Right hindlimb (tissue), 1 donor: ENCODE measurements at regions not wholly inside any gene's neighbourhood (a gene's known extent, or its start where the extent isn't known, plus 50 kb on each side); places are given as distances from the start of the nearest gene placed in this dataset.

Source experiments
- DNase-seq: peaks from one replicate; pipeline ENCODE4 v3.0.0-alpha.2; 2018

DNA sequence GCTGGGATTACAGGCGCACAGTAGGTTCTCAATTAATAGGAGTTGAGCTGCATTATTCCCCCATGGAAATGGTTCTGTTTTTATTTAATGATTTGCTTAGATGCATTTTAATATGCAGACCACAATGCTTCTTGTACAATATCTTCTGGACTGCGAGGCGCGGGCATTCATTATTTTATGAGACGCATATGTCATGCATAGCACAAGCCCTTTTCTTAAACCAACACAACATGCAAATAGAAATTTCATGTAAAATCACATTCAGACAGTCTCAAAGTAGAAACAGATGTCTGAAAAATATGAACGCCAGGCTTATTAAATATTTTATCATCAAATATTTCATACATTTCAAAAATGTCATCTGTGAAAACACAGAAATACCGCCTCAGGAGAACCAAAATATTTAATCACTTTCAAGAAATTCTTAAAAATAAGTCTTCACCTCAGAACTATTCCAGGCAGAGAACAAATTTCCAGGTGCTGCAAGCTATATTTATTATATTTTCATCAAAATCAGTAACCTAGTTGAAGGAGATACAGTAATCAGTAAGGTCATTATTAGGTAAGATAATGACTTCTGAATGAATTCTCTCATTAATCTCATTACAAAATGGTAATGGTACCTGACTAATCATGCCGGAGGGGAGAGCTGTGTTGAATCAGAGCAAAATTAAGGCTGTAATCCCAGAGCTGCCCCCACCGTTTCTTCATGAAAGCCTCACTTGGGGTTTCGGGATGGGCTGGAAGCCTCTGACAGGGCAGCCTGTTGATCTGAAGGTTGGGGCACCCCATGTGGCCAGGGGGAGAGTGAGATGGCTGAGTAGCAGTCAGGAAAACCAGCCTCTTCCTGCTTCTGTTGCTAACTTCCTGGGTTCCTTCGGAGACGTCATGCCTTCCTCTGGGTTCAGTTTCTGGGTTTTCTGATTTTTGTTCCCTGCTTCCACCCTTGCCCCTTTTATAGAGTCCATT lies 133.9 kb upstream of the ZNF618 start:
- no peak for DNase-seq

DNA sequence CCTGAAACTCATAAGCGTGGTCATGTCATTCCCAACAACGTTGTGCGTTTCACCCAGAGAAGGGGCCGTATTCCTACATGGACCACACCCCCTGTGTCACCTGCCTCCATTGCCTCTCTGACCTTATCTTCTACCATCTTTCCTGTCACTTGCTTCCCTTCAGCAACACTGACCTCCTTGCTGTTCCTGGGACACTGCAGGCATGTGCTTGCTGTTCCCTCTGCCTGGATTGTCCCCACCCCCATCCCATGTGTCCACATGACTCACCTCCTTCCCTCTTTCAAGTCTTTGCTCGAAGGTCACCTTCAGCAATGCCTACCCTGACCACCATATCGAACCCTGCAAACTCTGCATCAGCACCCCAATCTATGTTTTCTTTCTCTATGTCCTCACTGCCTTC lies 133.2 kb upstream of the ZNF618 start:
- no peak for DNase-seq

DNA sequence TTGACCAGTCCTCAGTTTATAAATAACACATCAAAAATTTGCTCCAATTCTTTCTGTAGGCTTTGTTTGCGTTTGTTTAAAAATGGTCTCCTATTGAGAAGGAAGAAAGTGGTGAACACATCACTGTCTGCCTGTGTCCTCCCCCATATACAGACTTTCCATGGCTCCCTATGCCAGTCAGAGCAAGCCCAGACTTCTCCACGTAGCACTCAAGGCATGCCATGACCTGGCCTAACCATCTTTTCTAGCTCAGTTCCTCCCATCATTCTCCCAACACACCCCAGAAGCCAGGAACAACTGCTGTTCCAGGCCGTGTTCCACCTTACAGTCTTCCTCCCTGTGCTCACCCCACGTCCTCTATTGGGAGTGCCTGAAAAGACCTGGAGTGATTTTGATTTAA lies 129.6 kb upstream of the ZNF618 start:
- no peak for DNase-seq

DNA sequence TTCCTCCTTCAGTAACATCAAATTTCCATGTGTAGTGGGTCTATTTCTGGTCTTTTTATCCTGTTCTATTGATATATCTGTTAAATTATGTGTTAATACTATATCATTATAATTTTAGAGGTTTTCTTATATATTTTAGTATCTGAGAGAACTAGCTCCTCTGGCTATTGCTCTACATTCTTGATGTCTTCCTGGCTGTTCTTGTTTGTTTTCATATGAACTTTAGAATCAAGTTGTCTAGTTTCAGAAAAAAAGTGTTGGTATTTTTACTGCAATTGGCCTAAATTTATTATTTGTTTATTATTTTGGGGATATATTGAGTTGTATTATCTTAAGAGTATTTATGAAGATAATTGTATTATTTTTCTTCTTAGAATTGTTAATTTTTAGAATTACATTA lies 128.0 kb upstream of the ZNF618 start:
- DNase-seq: no peak

DNA sequence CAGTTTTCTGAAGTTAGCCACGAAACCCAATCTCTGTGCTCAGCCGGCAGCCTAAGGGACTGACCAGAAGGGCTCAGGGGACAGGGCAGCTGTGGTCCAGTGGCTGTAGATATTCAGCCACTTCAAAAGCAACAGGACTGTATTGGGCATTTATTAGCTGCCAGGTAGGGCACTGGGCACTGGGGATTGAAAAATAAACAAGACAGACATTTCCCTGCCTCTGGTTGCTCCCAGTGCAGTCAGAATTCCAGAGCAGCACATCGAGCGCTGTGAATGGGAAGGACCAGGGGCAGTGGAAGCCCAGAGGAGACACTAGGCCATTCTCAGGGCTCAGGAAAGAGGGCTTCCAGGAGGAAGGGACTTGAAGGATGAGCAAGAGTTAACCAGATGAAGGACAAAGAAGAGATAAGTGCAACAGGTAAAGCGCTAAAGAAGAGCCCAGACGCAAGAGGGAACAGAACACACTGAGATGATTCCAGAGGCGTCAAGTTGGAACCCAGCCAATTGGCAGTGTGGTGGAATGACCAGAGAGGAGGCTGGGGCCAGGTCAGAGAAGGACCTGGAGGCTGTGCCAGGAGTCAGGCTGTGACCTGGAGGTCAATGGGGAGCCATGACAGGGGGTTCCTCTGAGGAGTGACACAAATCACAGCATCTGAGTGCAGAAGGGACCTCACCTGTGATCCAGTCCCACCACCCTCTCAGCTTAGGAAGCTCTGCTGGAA lies 122.5 kb upstream of the ZNF618 start:
- DNase-seq: no peak

DNA sequence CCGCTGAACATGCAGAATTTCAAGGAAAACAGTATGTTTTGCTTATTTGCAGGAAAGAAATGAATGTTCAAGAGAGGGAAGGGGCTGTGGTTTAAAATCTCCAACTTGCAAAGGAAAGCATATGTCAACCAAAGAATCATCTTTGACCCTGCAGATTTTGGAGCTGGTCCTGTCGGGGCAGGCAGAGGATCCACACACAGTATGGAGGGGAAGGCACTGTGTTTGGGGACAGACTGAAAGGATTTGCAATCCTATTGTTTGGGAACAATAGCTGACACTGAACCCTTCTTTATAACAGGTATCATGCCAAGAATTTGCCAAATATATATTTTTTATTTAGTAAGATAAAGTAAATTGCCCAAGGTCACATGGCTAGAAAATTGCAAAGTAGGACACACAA lies 121.4 kb upstream of the ZNF618 start:
- no peak for DNase-seq

DNA sequence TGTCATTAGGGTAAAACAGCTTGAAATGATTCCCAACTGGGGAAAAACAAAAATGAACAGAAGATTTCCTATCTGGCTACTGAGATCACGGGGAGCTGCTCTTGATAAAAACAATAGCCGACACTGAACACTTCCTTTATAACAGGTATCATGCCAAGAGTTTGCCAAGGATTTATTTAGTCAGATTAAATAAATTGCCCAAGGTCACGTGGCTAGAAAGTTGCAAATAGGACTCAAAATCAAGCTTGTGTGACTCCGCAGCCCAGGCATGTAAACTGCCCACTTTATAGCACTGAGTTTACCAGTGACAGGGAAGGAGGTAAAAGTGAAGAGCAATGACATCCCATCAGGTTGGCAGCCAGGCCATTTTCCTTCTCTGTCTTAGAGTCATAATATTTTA lies 120.7 kb upstream of the ZNF618 start:
- no peak for DNase-seq

DNA sequence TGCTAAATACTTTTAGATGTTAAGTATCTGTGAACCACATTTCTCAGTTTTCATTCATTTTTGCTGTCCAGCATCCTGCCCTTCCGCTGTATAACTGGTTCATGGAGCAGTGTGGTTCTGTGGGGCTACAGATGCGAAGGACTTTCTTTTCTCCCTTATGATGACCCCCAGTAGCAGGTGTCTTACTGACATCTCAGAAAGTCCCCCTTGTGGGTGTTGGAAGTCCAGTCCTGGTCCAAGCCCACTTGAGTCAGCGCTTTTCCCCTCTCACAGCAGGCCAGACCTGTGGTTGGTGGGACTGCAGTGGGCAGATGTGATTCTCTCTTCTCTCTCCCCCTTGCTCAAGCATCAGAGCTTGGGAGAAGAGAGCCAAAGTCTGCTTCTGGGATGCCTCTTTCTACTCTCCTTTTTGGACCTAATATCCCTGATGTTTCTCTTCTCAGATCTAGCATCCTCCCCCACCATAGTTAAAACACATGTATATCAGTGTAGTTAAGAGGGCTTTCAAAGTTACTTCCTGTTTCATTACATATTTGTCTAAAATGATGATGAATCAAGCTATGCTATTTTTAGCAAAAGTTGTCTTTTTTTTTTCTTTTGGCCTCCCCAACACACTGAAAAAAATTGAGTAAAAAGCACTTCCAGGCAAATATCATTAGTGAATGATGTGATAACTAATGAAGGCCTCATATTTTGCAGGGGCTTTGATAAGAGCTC lies 119.5 kb upstream of the ZNF618 start:
- DNase-seq: no peak

DNA sequence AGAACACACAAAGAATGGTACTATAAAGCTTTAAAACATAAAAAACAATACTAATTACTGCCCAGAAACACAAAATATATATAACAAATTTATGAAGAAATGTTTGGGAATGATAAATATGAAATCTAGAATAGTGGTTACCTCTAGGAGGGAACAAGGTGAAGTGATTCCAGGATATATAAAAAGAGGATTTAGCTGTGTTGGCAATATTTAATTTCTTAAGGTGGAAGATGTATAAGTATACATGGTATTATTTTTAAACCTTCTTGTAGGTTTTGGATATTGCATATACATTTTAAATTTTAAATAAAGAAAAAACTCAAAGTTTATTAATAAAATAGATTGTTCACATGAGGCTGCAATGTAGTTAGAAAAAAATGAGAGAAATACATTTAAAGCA lies 112.7 kb upstream of the ZNF618 start:
- DNase-seq: no peak

DNA sequence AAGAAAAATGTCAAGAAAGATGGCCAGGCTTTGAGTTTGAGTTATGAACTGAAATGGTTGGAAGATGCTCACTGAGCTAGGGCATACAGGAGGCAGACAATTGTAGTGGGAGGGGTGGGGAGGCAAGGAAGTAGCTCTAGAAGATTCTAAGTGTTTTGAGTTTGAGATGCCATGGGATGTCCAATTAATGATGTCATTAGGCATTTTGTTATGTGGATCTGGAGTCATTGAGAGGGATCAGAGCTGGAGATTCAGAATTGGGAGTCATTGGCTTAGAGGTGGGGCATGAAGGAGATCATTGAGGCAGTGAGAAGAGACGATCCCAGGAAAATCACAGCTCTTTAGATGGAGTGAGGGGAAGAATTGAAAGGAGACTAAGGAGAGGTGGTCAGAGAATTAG lies 111.5 kb upstream of the ZNF618 start:
- no peak for DNase-seq

DNA sequence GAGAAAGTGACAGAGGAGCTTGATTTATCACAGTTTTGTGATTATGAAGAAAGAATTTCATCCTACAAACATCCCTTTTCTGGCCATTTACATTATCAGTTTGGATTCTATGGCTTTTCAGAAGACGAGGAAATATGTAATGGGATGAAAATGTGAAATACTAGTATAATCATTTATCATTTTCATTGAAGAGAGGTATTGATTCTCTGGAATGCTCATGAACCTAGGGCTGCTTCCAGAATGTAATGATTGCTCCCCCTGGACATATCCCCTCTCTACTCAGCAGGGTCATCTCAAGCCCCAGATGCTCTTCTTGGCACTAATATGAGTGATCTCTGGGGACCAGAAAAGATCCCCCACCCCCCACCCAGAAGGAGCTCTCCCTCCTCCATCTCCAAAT lies 106.7 kb upstream of the ZNF618 start:
- no peak for DNase-seq

DNA sequence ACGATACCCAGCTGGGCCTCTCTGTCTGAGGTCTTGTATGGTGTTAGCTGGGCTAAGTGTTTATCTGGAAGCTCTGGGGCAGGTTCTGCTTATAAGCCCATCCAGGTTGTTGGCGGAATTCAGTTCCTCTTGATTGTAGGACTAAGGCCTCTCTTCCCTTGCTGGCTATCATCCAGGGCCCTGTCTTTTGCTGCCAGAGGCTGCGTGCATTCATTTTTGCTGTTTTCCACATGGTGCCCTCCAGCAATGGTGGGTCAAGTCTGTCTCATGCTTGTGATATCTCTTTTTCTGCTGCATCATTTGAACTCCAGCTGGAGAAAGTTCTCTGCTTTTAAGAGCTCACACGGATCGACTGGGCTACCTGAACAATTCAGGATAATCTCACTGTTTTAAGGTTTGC lies 105.7 kb upstream of the ZNF618 start:
- no peak for DNase-seq

DNA sequence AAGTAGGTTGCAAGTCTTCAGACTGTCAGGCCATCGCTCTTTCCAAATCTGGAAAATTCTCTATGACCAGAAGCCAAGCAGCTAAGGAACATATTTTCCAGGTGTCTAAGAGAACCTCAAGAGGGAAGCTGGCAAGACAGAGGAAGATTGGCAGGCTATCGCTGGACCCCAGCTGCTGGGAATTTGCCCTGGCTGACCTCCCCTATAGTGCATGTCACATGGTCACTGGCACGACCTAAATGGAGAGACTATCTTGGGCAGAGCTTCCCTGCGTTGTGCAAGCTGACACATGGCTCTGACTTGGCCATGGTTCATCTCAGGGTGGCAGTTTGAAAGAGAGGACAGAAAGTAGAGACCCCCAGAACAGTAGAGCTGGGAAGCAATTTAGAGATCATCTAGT lies 104.9 kb upstream of the ZNF618 start:
- no peak for DNase-seq

DNA sequence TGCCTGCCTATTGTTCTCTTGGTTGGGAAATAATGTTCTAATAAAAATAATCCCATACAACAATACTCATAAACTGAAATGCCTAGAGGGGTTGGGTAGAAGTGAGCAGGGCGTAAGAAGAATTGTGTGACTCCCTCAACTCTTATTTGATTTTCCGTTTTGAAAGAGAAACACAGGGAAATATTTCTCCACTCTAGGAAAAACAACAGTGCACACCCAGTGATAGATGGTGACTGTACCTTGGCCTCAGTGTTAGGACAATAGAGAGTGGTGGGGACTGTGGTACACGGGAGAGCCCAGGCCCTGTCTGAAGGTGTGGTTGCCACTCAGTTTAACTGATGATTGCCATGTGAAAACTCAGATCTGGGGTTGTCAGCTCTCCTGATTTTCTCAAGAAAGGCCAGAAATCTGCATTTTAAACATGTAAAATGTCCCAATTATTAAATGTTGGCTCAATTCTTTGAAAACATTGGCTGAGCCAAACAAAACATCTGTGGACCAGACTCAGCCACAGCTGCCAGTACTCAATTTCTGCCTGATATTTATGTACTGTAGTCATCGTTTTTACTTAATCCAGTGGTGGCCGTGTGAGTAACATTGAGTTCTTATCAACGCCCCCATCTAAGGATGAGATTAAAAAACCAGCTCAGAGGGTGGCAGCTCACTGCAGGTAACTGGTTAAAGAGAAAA lies 103.8 kb upstream of the ZNF618 start:
- peak; percentile 49 for DNase-seq

DNA sequence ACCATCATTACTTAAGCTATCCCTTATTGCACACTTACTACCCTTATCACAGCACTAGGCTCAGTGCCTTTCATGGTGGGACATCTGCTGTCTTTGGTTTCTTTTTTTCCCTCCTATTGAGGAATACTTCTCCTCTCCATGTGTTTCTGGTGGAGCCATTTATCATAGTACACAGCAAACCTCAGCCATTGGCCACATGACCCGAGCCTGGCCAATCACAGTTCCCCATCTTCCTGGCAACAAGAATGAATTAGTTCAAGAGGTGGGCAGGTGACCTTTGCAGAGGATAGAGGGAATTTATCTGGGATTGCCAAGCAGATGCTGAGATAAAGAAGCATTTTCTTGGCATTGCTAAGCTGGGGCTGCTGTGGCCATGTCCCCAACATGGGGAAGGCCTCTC lies 101.1 kb upstream of the ZNF618 start:
- DNase-seq: no peak

DNA sequence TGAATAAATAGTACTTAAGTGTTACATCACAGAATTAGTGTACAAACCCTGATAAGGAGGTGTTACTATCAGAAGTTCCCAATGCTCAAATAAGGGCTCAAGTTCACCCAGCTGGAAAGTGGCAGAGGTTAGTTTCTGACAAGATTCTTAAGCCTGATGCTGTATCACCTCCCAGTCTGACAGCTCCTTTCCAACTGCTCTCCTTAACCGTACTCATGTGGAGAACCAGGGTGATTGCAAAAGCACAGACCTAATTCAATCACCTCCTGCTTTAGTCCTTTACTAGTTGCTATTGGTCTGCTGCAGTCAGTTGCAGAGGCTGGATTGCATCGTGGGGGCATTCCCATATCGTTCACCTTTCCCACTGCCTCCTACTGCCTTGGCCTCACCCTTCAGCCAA lies 100.4 kb upstream of the ZNF618 start:
- no peak for DNase-seq

DNA sequence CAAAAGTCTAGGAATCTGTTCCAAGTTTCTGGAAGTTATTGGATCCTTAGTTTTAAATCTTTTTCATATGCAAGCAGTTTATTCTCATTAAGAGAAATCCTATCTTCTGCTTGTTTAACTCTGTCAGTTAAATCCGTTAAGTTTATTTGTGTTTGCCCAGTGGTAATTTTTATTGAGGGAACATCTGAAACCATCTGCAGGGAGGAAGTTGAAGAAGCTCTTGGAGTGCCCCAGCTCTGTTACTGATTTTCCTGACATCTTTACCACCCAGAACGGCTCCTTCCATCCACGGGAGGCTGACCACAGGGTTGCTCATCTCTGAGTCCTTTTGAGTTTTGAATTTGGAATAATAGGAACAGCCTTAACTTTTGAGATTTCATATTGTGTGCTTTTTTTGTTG lies 99.9 kb upstream of the ZNF618 start:
- no peak for DNase-seq

DNA sequence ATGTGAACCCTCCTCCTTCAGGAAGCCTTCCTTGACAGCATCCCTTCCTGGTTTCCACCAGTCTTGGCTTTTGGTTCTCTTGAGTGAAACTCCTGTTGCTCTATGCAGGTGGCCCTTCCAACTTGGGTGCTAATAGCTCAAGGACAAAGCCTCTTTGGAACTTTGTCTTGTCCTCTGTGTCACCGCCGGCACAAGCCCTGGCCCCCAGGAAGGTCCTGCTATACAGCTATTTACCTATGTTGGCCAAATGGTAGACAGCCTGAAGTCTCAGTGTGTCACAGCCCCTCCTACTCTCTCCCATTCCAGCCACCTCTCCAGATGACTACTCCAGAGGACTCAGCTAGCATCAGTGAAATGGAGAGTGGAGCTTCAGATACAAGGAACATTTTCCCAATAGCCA lies 94.7 kb upstream of the ZNF618 start:
- no peak for DNase-seq

DNA sequence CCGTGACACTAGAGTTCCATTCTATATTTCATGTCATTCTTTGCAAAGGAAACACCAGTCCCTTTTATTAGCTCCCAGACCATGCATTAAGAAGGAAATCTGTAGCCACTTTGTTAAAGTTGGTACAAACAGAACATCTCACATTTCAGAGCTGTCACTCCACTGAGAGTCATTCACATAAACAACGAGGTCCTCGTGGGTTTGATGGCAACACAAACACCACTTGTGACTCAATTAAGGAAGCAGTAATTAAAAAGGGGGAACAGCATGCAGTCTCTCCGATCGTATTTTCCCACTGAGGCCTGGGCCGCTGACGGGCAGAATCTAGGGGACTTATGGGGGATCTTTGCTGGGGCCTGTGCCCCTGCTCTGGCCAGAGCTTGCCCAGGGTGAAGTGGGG lies 94.2 kb upstream of the ZNF618 start:
- no peak for DNase-seq

DNA sequence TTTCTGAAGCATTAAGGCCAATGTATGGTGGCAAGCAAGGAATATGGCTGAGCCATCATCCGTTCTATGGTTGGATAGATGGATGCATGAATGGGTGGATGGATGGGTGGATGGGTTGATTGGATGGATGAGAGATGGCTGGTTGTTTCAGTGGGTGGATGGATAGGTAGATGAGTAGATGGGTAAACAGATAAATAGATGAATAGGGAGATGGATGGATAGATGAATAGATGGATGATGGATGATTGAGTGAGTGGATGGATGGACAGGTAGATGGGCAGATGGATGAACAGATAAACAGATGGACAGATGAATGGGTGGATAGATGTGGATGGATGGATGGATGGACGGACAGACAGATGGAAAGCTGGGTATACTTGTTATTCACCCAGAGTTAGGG lies 92.6 kb upstream of the ZNF618 start:
- DNase-seq: no peak

DNA sequence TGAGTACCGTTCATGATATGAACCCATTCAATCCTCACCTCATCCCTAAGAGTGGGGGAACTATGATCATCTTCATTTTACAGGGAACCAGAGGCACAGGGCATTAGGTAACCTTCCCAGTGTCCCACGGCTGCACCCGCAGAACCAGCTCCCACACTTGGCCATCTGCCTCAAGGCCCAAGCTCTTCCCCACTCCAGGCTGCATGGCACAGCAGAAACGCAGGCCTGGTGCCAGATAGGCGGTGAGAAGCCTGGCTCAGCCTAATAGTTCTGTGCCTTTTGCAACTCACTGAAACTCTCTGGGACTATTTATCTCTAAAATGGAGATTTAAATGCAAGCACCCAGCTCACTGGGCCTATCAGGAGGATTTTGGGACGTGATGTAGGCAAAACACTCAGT lies 90.8 kb upstream of the ZNF618 start:
- DNase-seq: no peak

DNA sequence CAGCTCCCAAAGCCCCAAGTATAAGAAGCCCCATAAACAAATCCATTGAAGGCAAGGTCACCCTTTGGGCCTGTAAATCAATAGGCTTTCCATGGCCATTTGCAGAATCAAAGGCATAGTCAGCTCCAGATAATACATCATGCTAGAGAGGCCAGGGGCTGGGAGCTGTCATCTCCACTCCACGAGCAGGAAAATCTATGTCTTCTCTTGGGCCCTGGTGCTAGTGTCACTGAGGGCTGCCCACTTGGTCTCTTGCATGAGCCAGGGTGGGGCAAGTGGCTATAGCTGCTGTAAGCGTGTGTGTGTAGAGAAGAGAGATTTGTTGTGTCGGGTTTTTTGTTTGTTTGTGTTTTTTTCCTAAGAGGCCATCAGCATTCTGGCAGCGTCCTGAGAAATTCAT lies 90.0 kb upstream of the ZNF618 start:
- DNase-seq: no peak

DNA sequence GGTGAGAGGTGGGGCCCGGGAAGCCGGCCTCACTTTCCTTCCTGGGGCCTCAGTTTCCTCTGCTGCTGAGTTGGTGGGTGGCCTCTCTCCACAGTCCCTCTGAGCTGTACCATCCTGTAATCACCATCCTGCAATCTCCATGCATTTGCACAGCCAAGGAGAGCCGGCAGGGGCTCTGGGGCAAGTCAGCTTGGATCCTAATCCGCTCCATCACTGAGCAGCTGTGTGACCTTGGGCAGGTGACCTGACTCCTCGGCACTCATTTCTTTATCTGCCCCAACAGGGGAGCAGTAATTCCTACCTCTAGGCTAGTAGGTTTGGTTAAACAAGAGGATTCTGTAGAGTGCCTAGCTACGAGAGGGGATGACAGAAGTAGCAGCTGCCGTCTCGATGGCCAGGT lies 88.2 kb upstream of the ZNF618 start:
- DNase-seq: no peak
